Mesothelial cell of epicardium (in vitro differentiated cells): ENCODE measurements at regions not wholly inside any gene's neighbourhood (a gene's known extent, or its start where the extent isn't known, plus 50 kb on each side); places are given as distances from the start of the nearest gene placed in this dataset.

ENCODE experiments used
- DNase-seq, 2 experiments: peaks; one replicate each; pipeline ENCODE4 v3.0.0; 2021; ENCODE audit warnings: low spot score in 2 of 2; ENCODE audit not compliant: unreplicated experiment in 2 of 2
- H3K27ac Mint-ChIP-seq: 2 replicates; pipeline ENCODE4 v1.8.0; 2021; ENCODE audit warnings: mixed read lengths
- H3K27me3 Mint-ChIP-seq: 2 replicates; pipeline ENCODE4 v1.8.0; 2021; ENCODE audit warnings: low read depth, mixed read lengths
- H3K36me3 Mint-ChIP-seq: 2 replicates; pipeline ENCODE4 v1.8.0; 2021; ENCODE audit warnings: mixed read lengths
- H3K4me1 Mint-ChIP-seq: 2 replicates; pipeline ENCODE4 v1.8.0; 2021; ENCODE audit warnings: mixed read lengths
- H3K4me3 Mint-ChIP-seq: 2 replicates; pipeline ENCODE4 v1.8.0; 2021; ENCODE audit warnings: mild to moderate bottlenecking, moderate library complexity, mixed read lengths
- H3K9me3 Mint-ChIP-seq: 2 replicates; pipeline ENCODE4 v1.8.0; 2021; ENCODE audit warnings: mixed read lengths
- TF ChIP-seq, protein P1 (sequence below): fragments of 200-600 bp; sonication (generic); IDR thresholded peaks from one replicate; pipeline ENCODE4 v1.5.0; 2021; ENCODE audit warnings: antibody characterized with exemption; ENCODE audit not compliant: unreplicated experiment

DNA sequence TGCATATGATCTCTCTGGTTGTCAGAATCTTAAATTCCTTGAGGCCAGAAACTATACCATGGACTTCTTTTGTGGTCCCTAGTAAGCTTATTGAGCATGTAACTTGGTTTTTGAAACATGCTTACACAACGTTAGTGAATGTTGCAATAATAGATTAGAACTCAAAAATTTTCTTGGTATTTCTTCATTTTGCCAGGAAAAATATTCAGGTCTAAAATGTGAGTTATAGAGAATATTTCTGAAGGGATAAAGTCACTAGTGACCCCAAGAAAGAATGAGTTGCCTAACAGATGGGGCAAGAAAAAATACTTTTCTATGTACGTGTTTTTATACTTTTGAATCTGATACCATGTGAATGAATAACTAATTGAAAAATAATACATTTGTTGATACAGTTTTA is 195.4 kb downstream of the TFAP2A start:
- TF ChIP-seq, protein P1, sequence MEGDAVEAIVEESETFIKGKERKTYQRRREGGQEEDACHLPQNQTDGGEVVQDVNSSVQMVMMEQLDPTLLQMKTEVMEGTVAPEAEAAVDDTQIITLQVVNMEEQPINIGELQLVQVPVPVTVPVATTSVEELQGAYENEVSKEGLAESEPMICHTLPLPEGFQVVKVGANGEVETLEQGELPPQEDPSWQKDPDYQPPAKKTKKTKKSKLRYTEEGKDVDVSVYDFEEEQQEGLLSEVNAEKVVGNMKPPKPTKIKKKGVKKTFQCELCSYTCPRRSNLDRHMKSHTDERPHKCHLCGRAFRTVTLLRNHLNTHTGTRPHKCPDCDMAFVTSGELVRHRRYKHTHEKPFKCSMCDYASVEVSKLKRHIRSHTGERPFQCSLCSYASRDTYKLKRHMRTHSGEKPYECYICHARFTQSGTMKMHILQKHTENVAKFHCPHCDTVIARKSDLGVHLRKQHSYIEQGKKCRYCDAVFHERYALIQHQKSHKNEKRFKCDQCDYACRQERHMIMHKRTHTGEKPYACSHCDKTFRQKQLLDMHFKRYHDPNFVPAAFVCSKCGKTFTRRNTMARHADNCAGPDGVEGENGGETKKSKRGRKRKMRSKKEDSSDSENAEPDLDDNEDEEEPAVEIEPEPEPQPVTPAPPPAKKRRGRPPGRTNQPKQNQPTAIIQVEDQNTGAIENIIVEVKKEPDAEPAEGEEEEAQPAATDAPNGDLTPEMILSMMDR = no peak
- H3K9me3 Mint-ChIP-seq = no peaks in the 10 kb centered on the region
- no peak for DNase-seq
- no peak overlapping the region for H3K27ac Mint-ChIP-seq
- H3K4me1 Mint-ChIP-seq = peaks cover 17% of the 10 kb centered on the region
- no peaks in the 10 kb centered on the region for H3K36me3 Mint-ChIP-seq
- H3K27me3 Mint-ChIP-seq = peaks cover 3% of the 10 kb centered on the region
- no peak overlapping the region for H3K4me3 Mint-ChIP-seq

DNA sequence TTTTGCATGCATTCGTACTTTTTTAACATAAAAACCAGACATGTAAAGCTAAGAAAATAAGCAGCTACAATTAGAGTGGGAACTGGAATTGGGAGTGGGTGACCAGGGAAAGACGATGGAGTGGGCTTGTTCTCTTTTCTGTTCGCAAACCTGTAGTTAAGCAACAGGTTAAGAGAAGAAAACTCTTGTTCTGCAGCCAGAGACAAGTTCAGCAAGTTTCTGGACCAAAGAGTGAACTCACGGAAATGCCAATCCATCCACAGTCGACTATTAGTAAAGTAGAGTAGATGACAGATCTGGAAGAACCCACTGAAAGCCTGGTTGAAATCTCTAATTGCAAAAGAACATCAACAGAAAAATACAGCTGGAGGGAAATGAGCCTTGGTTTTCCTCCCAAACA is 197.8 kb downstream of the TFAP2A start:
- Mint-ChIP-seq H3K36me3 (no peaks in the 10 kb centered on the region), H3K4me1 (peaks cover 17% of the 10 kb centered on the region), H3K9me3 (no peaks in the 10 kb centered on the region), H3K27ac (no peak overlapping the region), H3K27me3 (peaks cover 3% of the 10 kb centered on the region), H3K4me3 (no peak overlapping the region)
- TF ChIP-seq, protein P1 = no peak
- no peak for DNase-seq

DNA sequence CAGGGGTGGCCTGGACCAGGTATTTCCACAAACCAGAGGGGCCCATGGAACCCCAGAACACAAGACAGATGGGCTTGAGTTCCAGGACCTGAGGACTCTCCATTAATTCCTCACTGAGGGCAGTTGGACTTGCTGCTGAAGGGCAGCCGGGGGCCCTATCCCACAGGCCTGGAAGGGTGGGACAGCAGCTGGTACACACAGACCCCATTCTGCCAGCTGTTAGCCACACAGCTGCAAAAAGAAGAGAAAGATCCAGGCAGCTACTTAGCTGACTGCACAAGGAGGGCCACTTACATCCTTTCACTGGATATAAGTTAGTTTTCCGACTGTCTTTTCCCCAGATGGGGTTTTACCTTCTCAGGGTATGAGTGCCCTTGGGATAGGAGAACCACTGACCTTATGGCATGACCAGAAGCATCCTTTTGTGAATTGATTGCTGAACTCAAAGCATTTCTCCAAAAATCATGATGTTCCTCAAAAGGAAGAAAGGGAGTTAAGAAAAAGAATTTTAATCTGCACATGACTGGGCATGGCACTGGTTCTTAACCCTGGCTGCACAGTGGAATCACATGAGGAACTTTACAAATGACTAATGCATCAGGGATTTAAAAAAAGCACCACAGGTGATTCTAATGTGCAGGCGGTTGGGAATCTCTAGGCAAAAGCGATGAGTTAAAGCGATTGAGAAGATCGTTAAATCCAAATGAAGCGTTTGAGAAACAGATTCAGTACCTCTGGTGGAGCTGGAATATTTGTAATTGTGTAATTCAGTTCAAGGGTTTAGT is 199.4 kb downstream of the TFAP2A start:
- no peaks in the 10 kb centered on the region for H3K9me3 Mint-ChIP-seq
- no peak for DNase-seq
- H3K27me3 Mint-ChIP-seq = peaks cover 3% of the 10 kb centered on the region
- peaks cover 13% of the 10 kb centered on the region for H3K4me1 Mint-ChIP-seq
- TF ChIP-seq, protein P1 = no peak
- no peak overlapping the region for H3K27ac Mint-ChIP-seq
- H3K36me3 Mint-ChIP-seq = no peaks in the 10 kb centered on the region
- no peak overlapping the region for H3K4me3 Mint-ChIP-seq

DNA sequence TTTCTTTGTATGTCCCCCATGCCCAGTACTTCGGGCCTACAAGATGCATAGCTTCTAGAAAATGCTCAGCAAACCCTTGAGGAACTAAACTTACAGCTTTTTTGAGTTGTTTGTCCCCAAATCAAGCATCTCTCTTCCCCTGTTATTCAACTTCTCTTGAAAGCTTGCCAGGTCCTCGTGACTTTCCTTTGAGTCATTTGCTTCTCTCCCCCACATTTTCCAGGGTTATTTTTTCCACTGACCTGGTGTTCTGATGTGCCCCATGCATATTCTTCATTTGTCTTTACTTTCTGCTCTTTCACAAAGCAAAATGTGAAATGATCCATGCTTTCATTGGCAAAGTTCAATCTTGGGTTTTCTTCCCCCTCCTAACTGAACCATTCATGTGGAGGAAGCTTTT is 204.8 kb downstream of the TFAP2A start:
- Mint-ChIP-seq H3K4me3 (no peak overlapping the region), H3K4me1 (peaks cover 4% of the 10 kb centered on the region), H3K9me3 (no peaks in the 10 kb centered on the region), H3K36me3 (no peaks in the 10 kb centered on the region), H3K27me3 (no peaks in the 10 kb centered on the region), H3K27ac (no peak overlapping the region)
- no peak for DNase-seq
- TF ChIP-seq, protein P1 = no peak

DNA sequence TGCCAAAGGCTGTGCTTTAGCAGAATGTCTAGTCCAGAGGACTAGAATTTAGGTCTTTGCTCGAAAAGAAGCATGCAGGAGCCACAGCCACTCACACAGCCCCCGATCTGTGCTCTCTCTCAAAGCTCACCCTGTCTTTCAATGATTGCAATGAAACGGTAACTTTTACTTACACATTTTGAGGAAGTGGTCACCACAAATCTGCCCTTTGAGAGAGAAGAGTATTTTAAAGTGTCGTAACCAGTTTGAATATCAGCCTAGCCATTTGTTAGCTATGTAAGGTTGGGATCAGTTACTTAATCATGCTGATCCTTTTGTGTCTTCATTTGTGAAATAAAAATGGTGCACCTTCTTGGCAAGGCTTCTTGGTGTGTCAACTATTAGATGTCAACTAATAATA is 209.0 kb downstream of the TFAP2A start:
- Mint-ChIP-seq H3K9me3 (no peaks in the 10 kb centered on the region), H3K36me3 (no peaks in the 10 kb centered on the region), H3K4me1 (peaks cover 4% of the 10 kb centered on the region), H3K4me3 (no peak overlapping the region), H3K27ac (no peak overlapping the region), H3K27me3 (no peaks in the 10 kb centered on the region)
- TF ChIP-seq, protein P1 = no peak
- DNase-seq = no peak

DNA sequence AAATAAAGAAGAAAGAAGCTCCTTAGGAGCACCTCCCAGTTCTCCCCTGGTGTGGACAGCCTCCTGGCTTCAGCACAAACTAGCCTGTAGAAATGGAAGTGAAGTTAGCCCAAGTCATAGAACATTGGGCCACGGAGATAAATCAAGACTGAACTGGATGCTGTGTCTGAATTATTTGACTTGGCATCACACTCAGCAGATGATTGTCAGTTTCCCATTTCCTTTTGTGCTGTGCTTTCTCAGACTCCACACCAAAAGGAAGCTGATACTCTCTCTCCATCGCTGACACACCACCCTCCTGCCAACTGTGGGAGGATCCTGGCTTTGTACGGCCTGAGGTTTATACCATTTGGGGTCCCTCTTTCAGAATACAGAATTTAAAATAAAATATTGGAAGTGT is 209.8 kb downstream of the TFAP2A start:
- TF ChIP-seq, protein P1 = no peak
- Mint-ChIP-seq H3K4me1 (peaks cover 1% of the 10 kb centered on the region), H3K36me3 (no peaks in the 10 kb centered on the region), H3K27me3 (no peaks in the 10 kb centered on the region), H3K9me3 (peaks cover 5% of the 10 kb centered on the region), H3K4me3 (no peak overlapping the region), H3K27ac (no peak overlapping the region)
- no peak for DNase-seq
